ENCODE measurements at regions not wholly inside any gene's neighbourhood (a gene's known extent, or its start where the extent isn't known, plus 50 kb on each side); places are given as distances from the start of the nearest gene placed in this dataset.

DNA sequence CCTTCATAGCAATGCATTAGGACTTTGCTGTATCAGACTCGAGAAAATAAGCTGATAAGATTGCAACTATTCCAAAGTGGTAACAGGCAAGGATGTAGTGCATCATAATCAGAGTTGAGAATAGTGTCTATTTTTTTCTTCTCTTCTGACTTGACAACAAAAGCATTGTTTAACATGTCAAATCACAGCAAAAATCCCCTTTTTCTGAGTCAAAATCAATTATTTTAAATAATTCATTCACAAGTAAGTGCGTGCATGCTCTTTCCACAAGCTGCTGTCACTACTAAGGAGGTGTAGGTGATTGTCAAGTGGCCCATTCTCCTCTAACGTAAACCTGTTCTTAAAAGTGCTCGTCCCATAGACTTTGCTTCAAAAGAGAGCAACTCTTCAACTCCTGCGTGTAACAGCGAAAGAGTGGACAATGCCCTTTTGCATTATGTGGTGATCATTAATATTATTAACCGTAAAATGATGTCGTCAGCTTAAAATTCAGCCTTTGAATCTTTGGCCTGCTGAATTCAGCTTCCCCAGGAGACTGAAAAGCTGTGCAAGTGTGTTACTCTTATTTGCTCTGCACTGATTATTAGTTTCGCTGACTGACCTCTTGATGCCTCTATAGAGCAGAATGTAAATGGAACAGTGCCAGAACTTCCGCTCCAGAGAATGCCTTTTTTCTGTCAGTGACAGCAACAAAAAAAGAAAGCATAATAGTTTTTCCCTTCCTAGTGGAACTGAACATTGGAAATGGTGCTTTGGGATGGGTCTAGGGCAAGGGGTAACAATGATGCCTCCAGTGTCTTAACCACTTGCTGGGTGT, 680.8 kb upstream of the SEMA6A start:
- CTCF ChIA-PET = interaction anchor here (1.0 kb wide), 1 partner anchor 10 kb away, joined by 3 read pairs; no protein-coding TSS in a partner anchor

DNA sequence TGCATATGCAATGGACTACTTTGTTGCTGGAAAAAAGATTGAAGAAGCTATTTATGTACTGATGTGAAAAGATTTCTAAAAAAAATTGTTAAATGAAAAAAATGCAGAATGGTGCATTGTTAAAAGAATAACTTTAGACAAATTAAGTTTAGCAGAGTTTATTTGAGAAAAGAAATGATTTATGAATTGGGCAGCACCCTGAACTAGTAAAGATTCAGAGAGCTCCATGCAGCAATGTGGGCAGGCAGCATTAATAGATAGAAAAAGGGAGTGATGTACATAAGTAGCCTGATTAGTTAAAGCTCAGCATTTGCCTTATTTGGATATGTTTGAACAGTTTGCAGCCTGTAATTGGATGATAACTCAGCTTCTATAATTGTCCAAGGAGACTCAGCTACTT, 677.9 kb upstream of the SEMA6A start:
- Mint-ChIP-seq H3K36me3 (ENCODE audit: low read depth) (no peaks in the 10 kb centered on the region), H3K4me3 (no peak overlapping the region), H3K9me3 (no peaks in the 10 kb centered on the region), H3K4me1 (ENCODE audit: low read depth) (no peaks in the 10 kb centered on the region), H3K27me3 (no peaks in the 10 kb centered on the region), H3K27ac (no peak overlapping the region)
- POLR2A ChIA-PET = no interaction called here
- CTCF ChIA-PET = no interaction called here
- DNase-seq (no peak), ATAC-seq (no peak)
- TF ChIP-seq, protein P1, sequence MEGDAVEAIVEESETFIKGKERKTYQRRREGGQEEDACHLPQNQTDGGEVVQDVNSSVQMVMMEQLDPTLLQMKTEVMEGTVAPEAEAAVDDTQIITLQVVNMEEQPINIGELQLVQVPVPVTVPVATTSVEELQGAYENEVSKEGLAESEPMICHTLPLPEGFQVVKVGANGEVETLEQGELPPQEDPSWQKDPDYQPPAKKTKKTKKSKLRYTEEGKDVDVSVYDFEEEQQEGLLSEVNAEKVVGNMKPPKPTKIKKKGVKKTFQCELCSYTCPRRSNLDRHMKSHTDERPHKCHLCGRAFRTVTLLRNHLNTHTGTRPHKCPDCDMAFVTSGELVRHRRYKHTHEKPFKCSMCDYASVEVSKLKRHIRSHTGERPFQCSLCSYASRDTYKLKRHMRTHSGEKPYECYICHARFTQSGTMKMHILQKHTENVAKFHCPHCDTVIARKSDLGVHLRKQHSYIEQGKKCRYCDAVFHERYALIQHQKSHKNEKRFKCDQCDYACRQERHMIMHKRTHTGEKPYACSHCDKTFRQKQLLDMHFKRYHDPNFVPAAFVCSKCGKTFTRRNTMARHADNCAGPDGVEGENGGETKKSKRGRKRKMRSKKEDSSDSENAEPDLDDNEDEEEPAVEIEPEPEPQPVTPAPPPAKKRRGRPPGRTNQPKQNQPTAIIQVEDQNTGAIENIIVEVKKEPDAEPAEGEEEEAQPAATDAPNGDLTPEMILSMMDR (IDR thresholded peaks at IDR 0.05) = no peak
- intact Hi-C loops (cut with micrococcal nuclease) = no loop called here

More for the DNA sequence above, 680.8 kb upstream of the SEMA6A start:
- DNase-seq (no peak), ATAC-seq (no peak)
- Mint-ChIP-seq H3K9me3 (no peaks in the 10 kb centered on the region), H3K4me3 (no peak overlapping the region), H3K36me3 (ENCODE audit: low read depth) (no peaks in the 10 kb centered on the region), H3K4me1 (ENCODE audit: low read depth) (no peaks in the 10 kb centered on the region), H3K27me3 (no peaks in the 10 kb centered on the region), H3K27ac (no peak overlapping the region)
- TF ChIP-seq, protein P1 (IDR thresholded peaks at IDR 0.05) = no peak
- intact Hi-C loops (cut with micrococcal nuclease) = no loop called here
- POLR2A ChIA-PET = no interaction called here

DNA sequence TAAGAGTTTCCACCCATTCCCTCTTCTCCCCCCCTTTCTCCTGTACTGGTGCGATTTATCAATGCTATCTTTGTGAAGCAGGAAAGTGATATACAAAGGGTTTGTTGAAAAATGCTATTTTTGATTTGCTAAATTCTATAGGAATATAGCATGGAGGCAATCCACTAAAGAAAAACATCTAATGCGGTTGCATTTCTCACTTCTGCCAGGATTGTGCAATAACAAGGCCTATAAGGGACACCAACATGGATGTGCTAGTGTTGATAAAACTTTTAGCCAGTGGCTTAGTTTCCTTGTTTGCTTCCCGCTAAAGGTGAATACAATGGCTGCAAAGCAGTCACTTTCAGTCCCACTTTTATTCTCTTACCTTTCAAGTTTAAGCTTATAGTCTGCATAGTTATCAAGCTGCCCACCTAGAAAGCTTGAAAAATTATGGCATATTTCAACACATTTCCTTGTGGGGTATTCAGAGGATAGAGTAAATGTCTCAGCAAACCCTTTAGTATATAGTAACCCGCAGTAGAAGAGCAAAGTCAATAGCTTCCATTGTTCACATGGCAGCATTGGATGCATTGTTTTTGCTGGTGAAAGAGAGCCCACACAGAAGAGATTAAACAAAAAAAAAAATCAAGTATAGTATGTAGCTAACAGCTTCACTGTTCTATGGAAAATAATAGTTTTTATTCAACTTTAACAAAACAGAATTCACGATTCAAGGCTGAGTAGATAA, 674.6 kb upstream of the SEMA6A start:
- H3K4me3 Mint-ChIP-seq = no peak overlapping the region
- no peak for DNase-seq
- H3K27me3 Mint-ChIP-seq = no peaks in the 10 kb centered on the region
- CTCF ChIA-PET = no interaction called here
- no peak for ATAC-seq
- POLR2A ChIA-PET = no interaction called here
- H3K4me1 Mint-ChIP-seq (ENCODE audit: low read depth) = no peaks in the 10 kb centered on the region
- H3K36me3 Mint-ChIP-seq (ENCODE audit: low read depth) = no peaks in the 10 kb centered on the region
- TF ChIP-seq, protein P1 (IDR thresholded peaks at IDR 0.05) = no peak
- no peak overlapping the region for H3K27ac Mint-ChIP-seq
- intact Hi-C loops (cut with micrococcal nuclease) = no loop called here
- no peaks in the 10 kb centered on the region for H3K9me3 Mint-ChIP-seq

DNA sequence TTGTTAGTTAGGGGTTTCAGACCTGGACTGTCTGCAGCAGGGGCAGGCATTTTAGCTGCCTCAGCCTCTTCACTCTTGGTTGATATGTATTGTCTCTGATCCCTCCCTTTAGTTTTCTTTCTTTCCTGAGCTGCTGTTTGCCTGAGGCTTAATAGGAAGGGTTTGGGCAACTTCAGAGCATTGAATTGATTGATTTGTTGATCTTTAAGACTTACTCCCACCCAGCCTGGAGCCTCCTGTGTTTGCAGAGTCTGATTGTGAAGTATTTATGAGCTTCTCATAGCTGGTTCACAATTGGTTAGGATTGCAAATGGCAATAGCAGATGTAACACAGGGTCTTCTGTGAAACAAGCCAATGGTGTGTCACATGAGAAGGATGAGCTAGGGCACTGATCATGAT, 671.8 kb upstream of the SEMA6A start:
- no peak overlapping the region for H3K4me3 Mint-ChIP-seq
- TF ChIP-seq, protein P1 (IDR thresholded peaks at IDR 0.05) = no peak
- H3K9me3 Mint-ChIP-seq = no peaks in the 10 kb centered on the region
- ChIA-PET POLR2A (no interaction called here), CTCF (interaction anchor here (1.0 to 1.2 kb wide), 2 partner anchors 8 to 12 kb away, joined by 3 read pairs; no protein-coding TSS in a partner anchor)
- H3K27me3 Mint-ChIP-seq = no peaks in the 10 kb centered on the region
- H3K4me1 Mint-ChIP-seq (ENCODE audit: low read depth) = no peaks in the 10 kb centered on the region
- H3K27ac Mint-ChIP-seq = no peak overlapping the region
- no peaks in the 10 kb centered on the region for H3K36me3 Mint-ChIP-seq (ENCODE audit: low read depth)
- intact Hi-C loops (cut with micrococcal nuclease) = no loop called here
- ATAC-seq (no peak), DNase-seq (no peak)

DNA sequence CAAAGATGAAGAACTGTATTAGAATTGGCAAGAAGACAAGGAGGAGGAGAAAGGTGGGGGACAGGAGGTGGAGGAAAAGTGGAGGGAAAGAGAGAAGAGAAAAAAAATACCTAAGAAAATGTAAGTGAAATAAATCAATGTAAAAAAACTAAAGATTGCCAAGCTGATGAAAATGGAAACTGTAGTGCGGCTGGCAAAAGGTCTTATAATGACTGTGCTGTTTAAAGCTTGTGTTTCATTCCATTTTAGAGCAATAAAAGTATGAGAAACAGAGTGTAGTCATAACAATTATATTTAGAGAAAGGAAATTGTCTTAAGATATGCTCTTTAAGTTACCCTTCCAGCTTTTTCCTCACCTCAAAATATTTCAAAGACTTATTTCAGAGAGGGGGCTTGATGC, 670.5 kb upstream of the SEMA6A start:
- no peak for DNase-seq
- intact Hi-C loops (cut with micrococcal nuclease) = no loop called here
- POLR2A ChIA-PET = no interaction called here
- no peak for ATAC-seq
- Mint-ChIP-seq H3K9me3 (peaks cover 3% of the 10 kb centered on the region), H3K4me3 (no peak overlapping the region), H3K4me1 (ENCODE audit: low read depth) (no peaks in the 10 kb centered on the region), H3K36me3 (ENCODE audit: low read depth) (no peaks in the 10 kb centered on the region), H3K27ac (no peak overlapping the region), H3K27me3 (no peaks in the 10 kb centered on the region)
- TF ChIP-seq, protein P1 (IDR thresholded peaks at IDR 0.05) = no peak
- CTCF ChIA-PET = interaction anchor here (1.2 kb wide), 1 partner anchor 10 kb away, joined by 3 read pairs; no protein-coding TSS in a partner anchor
